HG02623 (cell line): ENCODE measurements at regions not wholly inside any gene's neighbourhood (a gene's known extent, or its start where the extent isn't known, plus 50 kb on each side); places are given as distances from the start of the nearest gene placed in this dataset.
"Not testable (repeated sequence)": the region's sequence is repeated elsewhere in the genome, so short reads cannot be mapped to it uniquely, and the experiment has no call there.

ENCODE experiments used
- ATAC-seq: cut with Tn5 transposase; IDR thresholded peaks from one replicate; pipeline ENCODE4 v1.9.1; 2021; ENCODE audit warnings: moderate library complexity; ENCODE audit not compliant: unreplicated experiment

DNA sequence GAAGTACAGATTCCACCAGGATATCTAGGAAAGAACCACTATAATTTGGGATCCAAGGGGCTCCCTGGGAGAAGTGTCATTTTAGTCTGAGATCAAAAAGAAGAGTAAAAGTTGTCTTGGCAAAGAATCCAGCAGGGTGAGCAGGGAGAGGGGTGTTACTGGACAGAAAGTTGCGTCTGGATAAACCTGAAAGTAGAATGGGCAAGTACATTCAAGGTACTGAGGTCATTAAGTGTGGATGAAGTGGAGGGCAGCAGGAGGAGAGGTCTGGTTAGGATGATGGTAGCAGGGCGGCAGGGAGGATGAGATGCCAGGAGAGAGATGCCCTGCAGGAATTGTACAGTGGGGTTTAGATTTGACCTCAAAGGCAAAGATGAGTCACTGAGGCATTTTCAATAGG, 253.3 kb downstream of the KLF13 start:
- ATAC-seq, result no peak

DNA sequence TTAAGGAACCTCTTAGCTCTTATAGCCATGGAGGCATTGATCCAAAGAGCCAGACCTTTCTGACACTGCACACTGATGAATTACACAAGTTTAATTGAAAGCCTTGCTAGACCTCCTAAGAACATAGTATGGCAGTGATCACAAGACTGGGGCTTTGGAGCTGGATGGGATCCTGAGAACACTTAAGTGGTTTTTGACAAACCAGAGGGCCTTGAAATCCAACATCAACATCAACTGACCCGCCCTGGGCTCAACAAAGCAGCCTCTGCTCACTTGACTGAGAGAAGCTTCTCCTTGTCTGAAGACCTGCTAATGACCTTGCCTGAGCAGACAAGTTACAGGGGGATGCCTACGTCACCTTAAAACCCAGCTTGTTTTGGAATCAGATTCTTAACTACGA, 257.6 kb downstream of the KLF13 start:
- ATAC-seq, result no peak

DNA sequence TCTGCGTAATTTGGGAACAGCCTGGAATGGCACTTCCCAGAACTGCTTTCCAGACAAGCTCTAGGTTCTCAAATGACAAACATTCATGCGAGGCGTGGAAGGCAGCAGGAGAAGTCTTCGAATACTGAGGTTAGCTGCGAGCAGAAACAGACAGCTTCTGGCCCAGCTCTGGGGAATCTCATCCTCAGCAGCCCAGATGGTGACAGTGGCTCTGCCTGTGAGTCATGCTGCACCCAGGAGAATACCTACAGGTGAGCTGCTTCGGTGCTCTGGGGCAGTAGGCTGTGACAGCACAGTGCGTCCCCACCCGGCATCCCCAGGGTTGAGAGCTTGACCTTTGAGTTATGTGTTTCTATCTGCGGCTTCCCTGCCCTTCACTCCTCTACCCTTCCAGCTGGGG, 258.6 kb downstream of the KLF13 start:
- no peak for ATAC-seq

DNA sequence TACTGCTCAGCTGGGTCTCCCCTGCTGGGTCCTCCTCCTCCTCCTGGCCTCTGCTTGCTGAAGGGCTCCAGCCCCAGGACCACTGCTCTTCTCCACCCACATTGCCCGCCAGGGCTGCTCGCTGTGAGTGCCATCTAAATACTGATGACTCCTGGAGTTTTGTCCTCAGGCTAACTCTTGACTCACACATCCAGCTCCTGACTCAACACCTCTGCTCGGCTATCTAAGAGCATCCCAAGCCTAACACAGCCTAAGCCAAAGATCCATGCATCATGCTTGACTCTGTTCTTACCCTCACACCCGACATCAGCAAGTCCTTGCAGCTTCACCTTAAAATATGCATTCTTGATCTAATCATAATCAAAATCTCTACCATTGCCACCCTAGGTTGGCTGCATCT, 260.2 kb downstream of the KLF13 start:
- ATAC-seq, result no peak

DNA sequence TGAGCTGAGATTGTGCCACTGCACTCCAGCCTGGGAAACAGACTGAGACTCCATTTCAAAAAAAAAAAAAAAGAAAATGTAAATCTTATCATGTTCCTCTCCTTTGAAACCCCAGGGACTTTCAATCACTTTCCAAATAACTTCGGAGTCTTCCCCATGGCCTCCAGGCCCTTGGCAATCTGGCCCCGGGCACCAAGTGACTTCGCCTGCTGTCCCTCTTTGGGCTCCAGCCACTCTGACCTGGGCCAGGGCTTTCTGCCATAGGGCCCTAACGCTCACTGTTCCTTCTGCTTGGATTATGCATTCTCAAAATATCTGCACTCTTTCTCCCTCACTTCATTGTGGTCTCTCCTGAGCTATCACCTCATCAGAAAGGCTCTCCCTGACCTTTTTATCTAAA, 260.9 kb downstream of the KLF13 start:
- no peak for ATAC-seq

DNA sequence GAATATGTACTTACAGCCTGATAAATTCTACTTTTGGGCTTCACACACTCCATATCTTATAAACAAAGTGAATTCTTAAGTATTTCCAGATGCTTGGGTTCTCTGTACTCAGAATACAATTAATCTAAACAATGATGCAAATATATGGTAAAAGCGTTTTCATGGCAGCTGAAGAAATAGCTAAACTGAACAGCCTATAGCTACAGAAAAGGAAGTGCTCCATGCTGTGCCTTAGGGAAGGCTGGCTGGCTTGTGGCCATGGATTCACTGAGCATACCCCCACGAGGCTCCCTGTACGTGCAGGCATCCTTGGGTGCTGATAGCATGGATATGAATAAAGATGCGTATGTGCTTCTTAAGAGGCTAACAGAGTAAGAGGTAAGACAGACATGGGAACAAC, 264.0 kb downstream of the KLF13 start:
- no peak for ATAC-seq

DNA sequence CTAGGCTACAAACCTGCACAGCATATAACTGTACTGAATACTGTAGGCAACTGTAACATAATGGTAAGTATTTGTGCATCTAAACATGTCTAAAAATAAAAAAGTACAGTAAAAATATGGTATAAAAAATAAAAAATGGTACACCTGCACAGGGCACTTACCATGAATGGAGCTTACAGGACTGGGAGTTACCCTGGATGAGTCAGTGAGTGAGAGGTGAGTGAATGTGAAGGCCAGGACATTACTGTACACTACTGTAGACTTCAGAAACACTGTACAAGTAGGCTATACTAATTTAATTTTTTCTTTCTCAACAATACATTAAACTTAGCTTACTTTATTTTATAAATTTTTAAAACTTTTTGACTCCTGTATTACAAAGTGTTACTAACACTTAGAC, 265.3 kb downstream of the KLF13 start:
- ATAC-seq, result no peak

DNA sequence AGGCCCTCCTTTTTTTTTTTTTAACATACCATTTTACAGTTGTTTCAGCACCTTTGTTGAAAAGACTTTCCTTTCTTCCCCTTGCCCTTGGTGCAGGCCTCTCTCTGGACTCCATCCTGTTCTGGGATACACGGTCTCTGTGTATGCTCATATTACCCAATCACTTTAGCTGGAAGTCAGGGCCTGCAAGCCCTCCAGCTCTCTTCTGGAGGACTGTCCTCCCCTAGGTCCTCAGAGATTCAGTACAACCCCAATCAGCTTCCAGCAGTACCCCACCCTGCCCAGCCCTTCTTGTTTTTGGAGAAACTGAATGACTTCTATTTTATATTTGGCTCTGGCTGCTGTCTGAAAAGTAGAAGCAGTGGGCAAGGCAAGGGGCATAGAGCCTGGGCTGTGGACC, 270.8 kb downstream of the KLF13 start:
- ATAC-seq, result no peak

DNA sequence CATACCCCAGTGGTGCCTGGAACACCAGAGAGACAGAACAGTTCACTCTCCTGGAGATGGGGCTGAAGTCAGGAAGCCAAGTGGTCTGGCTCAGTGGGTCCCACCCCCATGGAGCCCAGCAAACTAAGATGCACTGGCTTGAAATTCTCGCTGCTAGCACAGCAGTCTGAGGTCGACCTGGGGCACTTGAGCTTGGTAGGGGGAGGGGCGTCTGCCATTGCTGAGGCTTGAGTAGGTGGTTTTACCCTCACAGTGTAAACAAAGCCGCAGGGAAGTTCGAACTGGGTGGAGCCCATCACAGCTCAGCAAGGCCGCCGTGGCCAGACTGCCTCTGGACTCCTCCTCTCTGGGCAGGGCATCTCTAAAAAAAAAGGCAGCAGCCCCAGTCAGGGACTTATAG, 272.0 kb downstream of the KLF13 start:
- ATAC-seq, result no peak

DNA sequence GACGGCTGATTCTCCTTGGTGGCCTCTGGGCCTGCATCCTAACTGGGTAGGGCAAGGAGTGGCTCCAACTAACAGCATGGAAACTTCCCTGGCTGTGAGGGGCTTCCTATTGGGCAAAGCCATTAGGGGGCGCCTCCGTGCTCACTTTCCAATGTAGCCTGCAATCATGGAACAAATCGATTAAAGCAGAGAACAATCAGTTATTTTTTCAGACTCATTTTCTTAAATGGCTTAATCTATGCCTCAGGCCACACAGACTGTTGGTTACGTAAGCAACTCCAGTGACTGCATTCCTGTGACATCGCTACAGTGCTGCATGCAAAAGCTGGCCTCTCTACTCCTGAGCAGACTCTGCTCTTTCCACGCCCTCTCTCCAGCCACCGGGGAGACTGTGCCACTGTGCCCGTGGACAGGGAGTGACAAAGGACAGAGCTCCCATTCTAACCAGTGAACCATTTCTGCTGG, 278.9 kb downstream of the KLF13 start:
- ATAC-seq, result no peak

DNA sequence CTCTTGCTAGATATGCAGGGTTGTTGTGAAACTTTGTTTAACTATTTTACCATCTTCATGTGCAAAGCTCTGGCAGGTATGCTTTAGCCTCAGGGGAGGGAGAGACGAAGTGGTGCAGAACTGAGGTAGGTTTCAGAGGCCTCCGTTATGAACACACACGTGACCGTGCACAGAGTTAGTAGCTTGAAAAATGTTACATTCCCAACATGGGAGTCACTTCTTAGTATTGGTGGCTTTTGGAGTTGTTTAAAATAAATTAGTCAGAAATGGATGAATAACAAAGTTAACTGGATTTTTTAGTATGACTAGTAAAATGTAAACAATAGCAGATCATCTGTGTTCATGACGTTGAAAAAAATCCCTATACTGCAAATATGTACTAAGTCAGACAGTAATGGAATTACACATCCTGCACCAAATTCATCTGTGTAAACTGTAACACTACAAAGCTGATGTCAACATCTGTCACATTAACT, 279.6 kb downstream of the KLF13 start:
- ATAC-seq, result no peak

DNA sequence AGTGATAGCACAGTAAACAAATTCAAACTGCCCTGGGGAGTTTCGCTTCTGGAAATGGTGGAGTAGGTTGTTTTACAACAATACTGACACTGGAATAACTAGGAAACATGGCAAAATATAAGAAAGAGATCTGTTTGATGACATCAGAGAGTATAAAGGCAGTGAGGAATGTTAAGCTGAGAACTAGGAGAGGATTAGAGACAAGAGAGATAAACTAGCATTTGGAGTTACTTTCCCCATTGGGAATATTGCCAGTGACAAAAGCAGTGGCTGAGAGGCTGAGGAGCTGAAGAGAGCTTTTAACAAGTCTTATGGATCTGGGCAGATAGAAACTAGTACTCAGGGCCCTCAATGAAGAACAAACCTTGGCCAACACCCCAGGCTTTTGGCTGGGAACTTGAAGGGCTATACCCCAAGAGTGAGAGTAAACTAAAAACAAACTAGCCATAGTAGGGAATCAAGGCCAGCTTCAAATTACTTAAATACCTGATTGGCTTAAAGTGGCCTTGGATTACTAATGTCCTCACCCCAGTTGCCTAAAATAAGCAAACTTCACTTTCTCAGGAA, 280.4 kb downstream of the KLF13 start:
- ATAC-seq, result no peak

DNA sequence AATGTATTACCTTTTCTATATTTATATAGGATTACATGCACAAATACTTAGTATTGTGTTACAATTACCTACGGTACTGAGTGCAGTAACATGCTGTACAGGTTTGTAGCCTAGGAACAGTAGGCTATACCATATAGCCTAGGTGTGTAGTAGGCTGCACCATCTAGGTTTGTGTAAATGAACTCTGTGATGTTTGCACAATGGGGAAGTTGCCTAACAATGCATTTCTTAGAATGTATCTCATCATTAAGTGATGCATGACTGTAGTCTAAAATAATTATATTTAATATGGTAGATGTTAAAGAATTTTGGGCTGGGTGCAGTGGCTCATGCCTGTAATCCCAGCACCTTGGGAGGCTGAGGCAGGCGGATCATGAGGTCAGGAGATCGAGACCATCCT, 281.0 kb downstream of the KLF13 start:
- ATAC-seq, result no peak

DNA sequence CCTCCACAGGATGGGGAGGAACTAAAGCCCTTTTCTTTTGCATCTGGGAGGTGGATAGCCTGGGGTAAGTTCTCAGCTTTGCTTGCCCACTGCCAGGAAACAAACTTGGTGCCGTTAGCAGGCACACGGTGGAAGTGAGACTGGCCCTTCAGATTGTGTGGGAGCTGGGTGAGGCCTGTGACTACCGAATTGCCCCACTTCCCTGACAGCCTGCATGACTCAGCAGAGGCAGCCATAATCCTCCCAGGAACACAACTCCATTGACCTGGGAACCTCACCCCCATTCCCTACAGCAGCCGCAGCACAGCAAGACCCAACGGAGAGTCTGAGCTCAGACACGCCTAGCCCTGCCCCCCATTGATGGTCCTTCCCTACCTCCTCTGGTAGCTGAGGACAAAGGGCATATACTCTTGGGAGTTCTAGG, 282.6 kb downstream of the KLF13 start:
- ATAC-seq, result no peak

DNA sequence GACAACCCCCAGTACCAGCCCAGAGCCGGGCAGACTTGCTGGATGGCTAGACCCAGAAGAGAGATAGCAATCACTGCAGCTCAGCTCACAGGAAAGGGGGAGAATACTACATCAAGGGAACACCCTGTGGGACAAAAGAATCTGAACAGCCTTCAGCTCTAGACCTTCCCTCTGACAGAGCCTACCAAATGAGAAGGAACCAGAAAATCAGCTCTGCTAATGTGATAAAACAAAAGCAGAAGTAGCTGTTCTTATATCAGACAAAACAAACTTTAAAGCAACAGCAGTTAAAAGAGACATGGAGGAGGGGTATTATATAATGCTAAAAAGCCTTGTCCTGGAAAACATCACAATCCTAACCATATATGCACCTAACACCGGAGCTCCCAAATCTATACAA, 283.3 kb downstream of the KLF13 start:
- ATAC-seq, result no peak

DNA sequence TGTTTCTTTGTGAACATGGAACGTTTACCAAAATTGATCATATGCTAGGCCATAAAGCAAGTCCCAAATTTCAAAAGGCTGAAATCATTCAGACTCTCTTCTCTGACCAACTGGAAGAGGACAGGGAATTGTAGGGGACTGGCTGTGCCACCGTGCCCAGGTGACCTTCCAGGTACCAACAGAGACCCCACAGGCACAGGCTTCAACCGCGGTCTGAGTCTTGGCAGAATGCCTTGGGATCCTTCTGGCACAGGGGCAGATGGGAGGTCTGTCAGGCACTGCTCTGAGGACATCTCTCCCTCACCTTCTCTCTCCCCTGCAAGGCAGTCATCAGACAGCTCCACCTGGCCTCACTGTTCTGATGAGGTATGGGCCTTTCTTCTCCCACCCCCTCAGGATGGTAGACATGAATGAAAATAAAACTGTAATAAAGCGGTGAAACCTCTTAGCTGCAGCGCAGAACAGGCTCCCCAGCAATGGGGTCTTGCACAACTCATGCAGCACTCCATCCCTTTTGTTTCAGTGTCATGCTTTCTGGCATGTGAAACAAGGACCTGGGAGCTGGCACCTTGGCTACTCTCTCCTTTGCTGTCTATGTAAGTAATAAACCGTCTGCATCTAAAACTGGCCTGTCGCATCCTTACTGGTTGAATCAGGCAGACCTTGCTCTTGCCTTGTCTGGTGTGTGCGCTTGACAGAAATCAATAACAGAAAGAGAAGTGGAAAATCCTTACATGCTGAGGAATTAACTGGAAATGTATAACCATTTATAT, 289.2 kb downstream of the KLF13 start:
- ATAC-seq, result no peak

DNA sequence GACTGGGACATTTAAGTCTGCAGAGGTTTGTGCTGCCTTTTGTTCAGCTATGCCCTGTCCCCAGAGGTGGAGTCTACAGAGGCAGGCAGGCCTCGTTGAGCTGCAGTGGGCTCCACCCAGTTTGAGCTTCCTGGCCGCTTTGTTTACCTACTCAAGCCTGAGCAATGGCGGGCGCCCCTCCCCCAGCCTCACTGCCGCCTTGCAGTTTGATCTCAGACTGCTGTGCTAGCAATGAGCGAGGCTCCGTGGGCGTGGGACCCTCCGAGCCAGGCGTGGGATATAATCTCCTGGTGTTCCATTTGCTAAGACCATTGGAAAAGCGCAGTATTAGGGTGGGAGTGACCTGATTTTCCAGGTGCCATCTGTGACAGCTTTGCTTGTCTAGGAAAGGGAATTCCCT, 296.7 kb downstream of the KLF13 start:
- not testable (repeated sequence) for ATAC-seq

DNA sequence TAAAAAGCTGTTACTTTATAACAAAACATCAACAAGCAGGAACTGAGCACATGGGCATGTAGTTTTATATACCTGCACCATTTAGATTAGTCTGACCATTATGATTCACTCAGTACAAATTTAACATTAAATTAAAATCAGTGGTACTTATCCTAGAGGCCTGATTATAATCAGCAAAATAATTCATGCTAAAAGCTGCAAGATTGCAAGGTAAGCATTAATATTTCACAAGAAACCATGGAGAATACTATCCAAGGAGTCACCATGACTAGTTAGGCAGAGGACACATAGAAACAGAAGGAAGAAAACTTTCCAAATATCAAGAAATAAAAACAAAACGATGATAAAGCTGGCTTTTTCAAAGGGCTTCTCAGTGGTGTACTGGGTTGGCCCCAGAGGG, 297.5 kb downstream of the KLF13 start:
- ATAC-seq, result not testable (repeated sequence)

DNA sequence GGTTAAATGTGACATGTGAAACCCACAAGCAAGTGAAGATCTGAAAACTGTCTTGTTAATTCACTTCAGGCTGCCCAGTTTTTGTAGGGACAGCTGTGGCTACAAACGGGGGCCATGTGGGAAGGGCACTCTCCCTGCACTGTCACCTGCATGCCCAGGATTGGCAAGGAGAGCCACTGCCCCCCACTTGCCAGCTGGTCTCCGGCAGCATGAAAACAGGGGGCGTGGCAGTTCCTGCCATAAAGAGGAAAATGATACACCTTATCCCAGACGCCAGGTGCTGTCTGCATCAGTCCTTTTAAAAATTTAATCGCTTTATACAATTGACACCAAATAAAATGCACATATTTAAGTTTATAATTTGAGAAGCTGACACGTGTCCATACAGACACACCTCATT, 309.1 kb downstream of the KLF13 start:
- not testable (repeated sequence) for ATAC-seq

DNA sequence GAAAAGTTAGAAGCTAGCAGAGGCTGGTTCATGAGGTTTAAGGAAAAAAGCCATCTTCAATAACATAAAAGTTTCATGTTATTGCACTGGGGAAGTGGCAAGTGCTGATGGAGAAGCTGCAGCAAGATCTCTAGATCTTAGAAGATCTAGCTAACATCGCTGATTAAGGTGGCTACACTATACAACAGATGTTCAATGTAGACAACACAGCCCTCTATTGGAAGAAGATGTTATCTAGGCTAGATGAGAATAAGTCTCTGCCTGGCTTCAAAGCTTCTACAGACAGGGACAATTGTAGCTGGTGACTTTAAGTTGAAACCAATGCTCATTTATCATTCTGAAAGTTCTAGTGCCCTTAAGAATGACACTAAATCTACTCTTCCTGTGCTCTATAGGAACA, 310.3 kb downstream of the KLF13 start:
- ATAC-seq, result not testable (repeated sequence)

DNA sequence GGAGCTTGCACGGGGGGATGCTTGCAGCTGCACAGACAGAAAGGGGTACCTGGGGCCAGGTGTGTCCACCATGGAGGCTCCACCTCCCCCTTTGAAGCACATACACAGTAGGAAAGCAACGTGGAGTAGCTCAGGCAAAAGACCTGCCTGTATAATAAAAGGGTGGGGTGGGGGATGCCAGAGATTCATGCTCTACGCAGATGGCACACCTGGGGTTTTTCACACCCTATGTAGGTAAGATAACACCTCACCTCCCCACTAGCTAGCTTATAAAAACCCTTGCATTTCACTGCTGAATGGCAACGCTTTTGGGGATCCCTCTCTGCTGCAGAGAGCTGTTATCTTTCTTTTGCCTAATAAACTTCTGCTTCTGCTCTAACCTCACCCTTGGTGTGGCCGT, 317.3 kb downstream of the KLF13 start:
- ATAC-seq, result not testable (repeated sequence)

DNA sequence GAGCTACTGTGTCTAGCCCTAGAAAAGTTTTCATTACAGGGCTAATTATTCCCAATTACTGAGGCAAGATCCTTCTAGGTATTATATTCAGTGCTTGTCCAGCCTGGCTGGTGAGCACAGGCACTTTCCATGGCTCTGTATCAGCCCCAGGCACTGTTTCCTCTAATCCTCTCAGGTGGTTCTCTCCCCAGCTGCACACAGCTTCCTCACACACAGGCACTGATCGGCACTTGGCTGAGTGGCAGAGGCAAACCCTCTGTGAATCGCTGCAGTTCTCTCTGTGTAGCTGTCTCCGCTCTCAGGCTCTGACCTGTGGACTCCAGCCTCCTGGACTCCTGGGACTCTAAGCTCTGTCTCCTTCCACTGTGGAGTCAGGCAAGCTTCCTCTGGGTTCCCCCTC, 318.1 kb downstream of the KLF13 start:
- ATAC-seq, result not testable (repeated sequence)
